ENCODE measurements at regions not wholly inside any gene's neighbourhood (a gene's known extent, or its start where the extent isn't known, plus 50 kb on each side); places are given as distances from the start of the nearest gene placed in this dataset.

DNA sequence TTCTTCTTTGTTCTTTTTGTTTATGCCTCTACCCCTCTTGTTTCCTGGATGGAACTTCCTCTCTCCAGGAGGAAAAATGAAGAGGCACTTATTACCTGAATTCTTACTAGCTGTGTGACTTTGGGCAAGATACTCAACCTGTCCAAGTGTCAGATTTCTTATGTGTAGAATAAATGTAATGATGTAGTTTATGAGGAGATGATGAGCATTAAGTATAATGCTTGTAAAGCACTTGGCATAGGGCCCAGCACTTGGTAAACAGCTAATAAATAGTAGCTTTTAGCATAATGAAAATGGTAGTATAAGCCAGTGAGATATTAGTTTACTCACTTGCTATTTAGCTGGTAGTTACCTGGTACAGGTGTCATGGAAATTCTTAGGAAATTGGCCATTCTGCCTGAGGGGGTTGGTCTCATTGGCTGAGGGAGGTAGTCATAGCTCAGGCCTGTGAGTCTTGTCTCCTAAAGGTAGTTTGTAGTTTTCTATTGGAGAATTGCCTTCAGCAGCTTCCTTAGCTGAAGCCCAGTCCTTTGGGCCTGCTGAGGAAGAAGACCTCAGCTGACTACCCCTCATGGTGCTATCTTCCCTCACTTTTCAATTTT lies 133.4 kb upstream of the NABP1 start:
- no peak overlapping the region for H2AFZ ChIP-seq (ENCODE audit: low read length)
- no TSS peak for BruUV-seq (replicated peaks)
- H3K4me2 ChIP-seq (ENCODE audit: low read length), result no peak overlapping the region
- no peaks in the 10 kb centered on the region for H3K27me3 ChIP-seq (ENCODE audit: low read length)
- H3K4me1 ChIP-seq (ENCODE audit: insufficient read depth, low read length), result peaks cover 9% of the 10 kb centered on the region; the same call in 1 of the 2 replicates
- H3K4me3 ChIP-seq (ENCODE audit: low read length), result no peak overlapping the region
- DNase-seq, result peak; percentile 58
- H3K9ac ChIP-seq (ENCODE audit: low read length), result no peak overlapping the region
- CTCF ChIA-PET, result no interaction called here
- no peaks in the 10 kb centered on the region for H3K79me2 ChIP-seq (ENCODE audit: low read length)
- H3K9me2 ChIP-seq (replicated peaks; ENCODE audit: low read length), result no peaks in the 10 kb centered on the region
- H3K36me3 ChIP-seq (ENCODE audit: low read depth, low read length), result no peaks in the 10 kb centered on the region
- peak overlapping the region; percentile 29; the same call in 1 of the 2 replicates for H3K27ac ChIP-seq (ENCODE audit: low read length)
- peak; percentile 82 for ATAC-seq
- intact Hi-C loops (cut with micrococcal nuclease), result no loop called here
- POLR2A ChIA-PET (ENCODE audit: unreplicated experiment), result interaction anchor here (0.6 kb wide), 1 partner anchor 15 kb away, joined by 4 read pairs; no protein-coding TSS in a partner anchor
- TF ChIP-seq CTCF (conservative IDR thresholded peaks at IDR 0.05; ENCODE audit: low read depth, low read length) (no peak), EZH2 (IDR thresholded peaks at IDR 0.05; ENCODE audit: low read length, unreplicated experiment) (no peak), EZH2phosphoT487 (IDR thresholded peaks at IDR 0.05; ENCODE audit: borderline replicate concordance, low read length) (no peak)
- no peaks in the 10 kb centered on the region; the same call in 1 of the 2 replicates for H3K9me3 ChIP-seq (ENCODE audit: low read length)
- H3F3A ChIP-seq (ENCODE audit: low read length, unreplicated experiment), result no peaks in the 10 kb centered on the region
- H4K20me1 ChIP-seq (ENCODE audit: low read length), result no peaks in the 10 kb centered on the region

GRCh38 chr2:191545361-191545760 lies 132.6 kb upstream of the NABP1 start:
- Histone ChIP-seq H3K79me2 (ENCODE audit: low read length) (no peaks in the 10 kb centered on the region), H3K27me3 (ENCODE audit: low read length) (no peaks in the 10 kb centered on the region), H2AFZ (ENCODE audit: low read length) (no peak overlapping the region), H3K4me1 (ENCODE audit: insufficient read depth, low read length) (peaks cover 9% of the 10 kb centered on the region; the same call in 1 of the 2 replicates), H3K4me3 (ENCODE audit: low read length) (no peak overlapping the region), H3K9me2 (replicated peaks; ENCODE audit: low read length) (no peaks in the 10 kb centered on the region), H3K36me3 (ENCODE audit: low read depth, low read length) (no peaks in the 10 kb centered on the region), H3F3A (ENCODE audit: low read length, unreplicated experiment) (no peaks in the 10 kb centered on the region), H4K20me1 (ENCODE audit: low read length) (no peaks in the 10 kb centered on the region), H3K9me3 (ENCODE audit: low read length) (no peaks in the 10 kb centered on the region; the same call in 1 of the 2 replicates), H3K27ac (ENCODE audit: low read length) (no peak overlapping the region), H3K4me2 (ENCODE audit: low read length) (no peak overlapping the region), H3K9ac (ENCODE audit: low read length) (no peak overlapping the region)
- TF ChIP-seq EZH2phosphoT487 (IDR thresholded peaks at IDR 0.05; ENCODE audit: borderline replicate concordance, low read length) (no peak), CTCF (conservative IDR thresholded peaks at IDR 0.05; ENCODE audit: low read depth, low read length) (no peak), EZH2 (IDR thresholded peaks at IDR 0.05; ENCODE audit: low read length, unreplicated experiment) (no peak)
- DNase-seq (no peak), ATAC-seq (no peak)
- CTCF ChIA-PET, result no interaction called here
- BruUV-seq (replicated peaks), result no TSS peak
- POLR2A ChIA-PET (ENCODE audit: unreplicated experiment), result no interaction called here
- intact Hi-C loops (cut with micrococcal nuclease), result no loop called here

DNA sequence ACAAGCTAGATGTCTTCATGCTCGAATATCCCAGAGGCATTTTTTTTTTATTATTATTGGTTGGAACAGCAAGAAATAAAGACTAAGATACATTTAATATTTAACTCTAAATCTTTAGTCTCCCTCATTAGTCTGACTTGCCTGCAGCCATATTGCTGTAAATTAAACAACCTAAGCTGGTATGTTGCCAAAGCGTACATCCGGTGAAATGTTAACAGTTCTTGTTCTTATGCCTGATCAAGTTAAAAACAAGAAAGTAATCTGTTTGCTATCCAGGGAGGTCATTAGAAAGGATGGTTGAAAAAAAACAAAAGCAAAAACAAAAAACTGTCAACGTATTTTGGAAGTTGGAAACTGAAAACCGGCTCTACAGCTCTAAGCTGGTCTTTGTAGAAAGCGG lies 125.9 kb upstream of the NABP1 start:
- H3K27ac ChIP-seq (ENCODE audit: low read length), result no peak overlapping the region
- ChIA-PET CTCF (no interaction called here), POLR2A (ENCODE audit: unreplicated experiment) (interaction anchor here (0.7 kb wide), 1 partner anchor 186 kb away, joined by 3 read pairs; no protein-coding TSS in a partner anchor)
- H3F3A ChIP-seq (ENCODE audit: low read length, unreplicated experiment), result no peaks in the 10 kb centered on the region
- no peaks in the 10 kb centered on the region for H3K9me2 ChIP-seq (replicated peaks; ENCODE audit: low read length)
- no peaks in the 10 kb centered on the region for H3K79me2 ChIP-seq (ENCODE audit: low read length)
- no peaks in the 10 kb centered on the region for H3K27me3 ChIP-seq (ENCODE audit: low read length)
- ATAC-seq (no peak), DNase-seq (peak; percentile 20)
- no peaks in the 10 kb centered on the region for H3K9me3 ChIP-seq (ENCODE audit: low read length)
- no peaks in the 10 kb centered on the region for H4K20me1 ChIP-seq (ENCODE audit: low read length)
- no peaks in the 10 kb centered on the region for H3K4me1 ChIP-seq (ENCODE audit: insufficient read depth, low read length)
- no peak for TF ChIP-seq EZH2phosphoT487 (IDR thresholded peaks at IDR 0.05; ENCODE audit: borderline replicate concordance, low read length)
- H3K4me2 ChIP-seq (ENCODE audit: low read length), result peak overlapping the region; percentile 11; the same call in 1 of the 2 replicates
- H3K4me3 ChIP-seq (ENCODE audit: low read length), result no peak overlapping the region
- no TSS peak for BruUV-seq (replicated peaks)
- no peaks in the 10 kb centered on the region for H3K36me3 ChIP-seq (ENCODE audit: low read depth, low read length)
- H2AFZ ChIP-seq (ENCODE audit: low read length), result 0 out of 2 replicates have a peak overlapping the region, but pooled peaks have one; percentile 33
- intact Hi-C loops (cut with micrococcal nuclease), result no loop called here
- H3K9ac ChIP-seq (ENCODE audit: low read length), result no peak overlapping the region
